ENCODE measurements at regions not wholly inside any gene's neighbourhood (a gene's known extent, or its start where the extent isn't known, plus 50 kb on each side); places are given as distances from the start of the nearest gene placed in this dataset.

DNA sequence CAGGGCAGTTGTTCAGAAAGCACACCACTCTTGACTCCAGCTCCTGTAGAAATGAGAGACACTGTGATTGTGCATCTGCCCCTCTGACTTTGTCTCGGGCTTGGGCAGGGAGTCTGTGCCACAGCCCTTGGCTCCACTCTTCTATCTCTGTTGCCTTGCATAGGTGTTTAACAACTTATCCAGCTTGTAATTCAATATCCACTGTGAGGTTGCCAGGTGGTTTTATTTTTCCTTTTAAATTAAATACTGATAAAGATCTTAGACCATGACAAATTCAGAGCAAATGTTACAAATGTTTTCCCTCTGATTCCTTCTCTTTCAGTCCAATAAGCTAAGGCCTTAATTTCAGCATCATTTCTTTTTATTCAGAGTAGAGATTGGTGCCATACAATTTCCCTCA is 421.7 kb downstream of the STK39 start:
- TF ChIP-seq CTCF (IDR thresholded peaks at IDR 0.05; ENCODE audit: low read length): no peak
- TF ChIP-seq EZH2phosphoT487 (IDR thresholded peaks at IDR 0.05; ENCODE audit: low read length): no peak
- no peak for TF ChIP-seq EZH2 (optimal IDR thresholded peaks at IDR 0.05; ENCODE audit: low read depth, low read length)

Measured in MM.1S (cell line).